Ectodermal cell (in vitro differentiated cells): ENCODE measurements at regions not wholly inside any gene's neighbourhood (a gene's known extent, or its start where the extent isn't known, plus 50 kb on each side); places are given as distances from the start of the nearest gene placed in this dataset.

Source experiments
- H3K27ac ChIP-seq: 2 replicates; pipeline ENCODE4 v1.7.0; 2013; ENCODE audit warnings: mild to moderate bottlenecking, low read depth, low read length; ENCODE audit not compliant: insufficient read depth, poor library complexity, severe bottlenecking
- H3K27me3 ChIP-seq: 2 replicates; pipeline ENCODE4 v1.7.0; 2013; ENCODE audit warnings: mild to moderate bottlenecking, low read length; ENCODE audit not compliant: insufficient read depth, control insufficient read depth, poor library complexity, severe bottlenecking
- H3K36me3 ChIP-seq: one replicate; pipeline ENCODE4 v1.7.0; 2013; ENCODE audit warnings: low read length; ENCODE audit not compliant: control insufficient read depth, insufficient read depth
- H3K4me1 ChIP-seq: one replicate; pipeline ENCODE4 v1.7.0; 2013; ENCODE audit warnings: low read length; ENCODE audit not compliant: control insufficient read depth, insufficient read depth
- H3K4me3 ChIP-seq: 2 replicates; pipeline ENCODE4 v1.7.0; 2013; ENCODE audit warnings: low read depth, low read length, control low read depth; ENCODE audit not compliant: insufficient read depth
- H3K9me3 ChIP-seq: 2 replicates; pipeline ENCODE4 v1.7.0; 2013; ENCODE audit warnings: mild to moderate bottlenecking, low read length, moderate library complexity; ENCODE audit not compliant: control insufficient read depth
- WGBS, 2 experiments: methylation state at CpG; one replicate each; pipeline ENCODE4 v1.1.7; 2013; ENCODE audit warnings: missing lambda C conversion rate in 2 of 2; 5-methylcytosine and 5-hydroxymethylcytosine counted together

DNA sequence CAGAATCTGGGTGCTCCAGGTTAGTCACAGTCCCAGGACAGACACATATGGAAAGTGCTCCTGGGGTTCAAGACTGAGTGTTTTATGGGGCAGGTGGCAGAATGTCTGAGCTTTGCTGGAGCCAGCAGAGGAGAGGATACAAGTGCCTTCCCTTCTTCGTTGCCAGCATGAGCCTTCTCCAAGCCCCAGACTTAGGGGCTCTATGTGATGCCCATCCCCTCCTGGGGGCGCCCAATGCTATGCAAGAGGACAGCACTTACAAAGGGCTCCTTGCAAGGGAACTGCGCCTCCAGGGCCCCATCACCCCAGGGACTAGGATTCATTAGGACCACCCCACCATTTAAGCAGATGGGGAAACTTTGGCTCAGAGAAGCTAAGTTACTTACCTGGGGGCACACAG lies 581.9 kb downstream of the BUD13 start:
- WGBS, 2 experiments = 92 to 94% methylated on average over 3 of the region's 3 CpGs
- Histone ChIP-seq H3K27me3 (no peaks in the 10 kb centered on the region), H3K4me3 (no peak overlapping the region), H3K9me3 (no peaks in the 10 kb centered on the region), H3K4me1 (peaks cover 47% of the 10 kb centered on the region), H3K36me3 (no peaks in the 10 kb centered on the region), H3K27ac (no peak overlapping the region)

DNA sequence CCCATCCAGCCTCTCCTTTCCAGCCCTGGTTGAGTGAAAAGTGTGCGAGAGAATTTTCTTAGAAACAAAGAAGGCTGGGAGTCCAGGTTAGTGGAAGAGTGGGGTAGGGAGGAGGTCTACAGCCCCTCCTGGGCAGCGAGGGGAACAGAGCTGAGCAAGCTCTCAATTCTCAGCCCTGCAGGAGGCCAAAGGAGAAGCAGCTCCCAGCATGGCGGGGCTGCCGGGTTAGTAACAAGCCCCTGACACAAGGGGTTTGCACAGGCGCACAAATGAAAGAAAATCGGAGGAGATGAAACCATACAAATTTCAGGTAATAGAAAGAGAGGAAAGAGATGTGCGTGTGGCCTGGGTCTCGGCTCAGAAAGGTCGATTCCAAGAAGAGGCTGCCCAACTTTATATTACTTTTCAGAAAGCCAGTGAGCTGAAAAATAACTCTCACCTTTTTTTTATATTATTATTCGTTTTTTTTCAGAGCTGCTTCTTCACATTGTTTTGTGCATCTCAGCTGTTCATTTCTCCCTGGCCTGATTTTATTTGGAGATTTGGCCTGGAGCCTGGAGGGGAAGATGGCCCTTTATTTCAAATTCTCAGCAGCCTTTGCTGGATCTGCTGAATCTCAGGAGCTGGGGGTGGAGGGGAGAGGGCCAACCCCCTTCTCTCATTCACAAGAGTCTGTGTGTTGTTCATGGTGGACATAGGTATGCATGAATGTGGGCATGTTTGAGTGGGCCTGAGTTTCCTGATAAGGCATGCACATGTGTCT lies 583.2 kb downstream of the BUD13 start:
- Histone ChIP-seq H3K36me3 (no peaks in the 10 kb centered on the region), H3K27me3 (no peaks in the 10 kb centered on the region), H3K27ac (no peak overlapping the region), H3K9me3 (no peaks in the 10 kb centered on the region), H3K4me1 (peaks cover 51% of the 10 kb centered on the region), H3K4me3 (no peak overlapping the region)
- WGBS, 2 experiments = 35 to 40% methylated on average over 9 to 10 of the region's 10 CpGs

DNA sequence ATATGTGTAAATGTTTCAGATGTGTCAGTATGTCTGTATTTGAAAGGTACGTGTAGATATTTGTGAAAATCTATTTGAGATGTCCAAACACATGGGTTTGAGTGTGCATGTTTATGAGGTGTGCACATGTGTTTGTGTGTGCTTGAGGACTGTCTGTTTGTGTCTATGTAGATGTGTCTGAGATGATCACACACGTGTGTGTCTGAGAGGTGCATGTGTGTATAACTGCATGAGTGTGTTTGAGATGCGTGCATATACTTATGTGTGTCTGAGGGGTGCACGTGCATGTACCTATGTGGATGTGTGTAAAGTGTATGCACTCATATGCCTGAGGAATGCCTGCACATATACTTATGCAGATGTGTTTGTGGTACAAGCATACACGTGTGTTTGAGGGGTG lies 584.4 kb downstream of the BUD13 start:
- peaks cover 43% of the 10 kb centered on the region for H3K4me1 ChIP-seq
- no peak overlapping the region for H3K4me3 ChIP-seq
- no peaks in the 10 kb centered on the region for H3K9me3 ChIP-seq
- H3K36me3 ChIP-seq = no peaks in the 10 kb centered on the region
- no peak overlapping the region for H3K27ac ChIP-seq
- 88 to 92% methylated on average over 5 of the region's 5 CpGs for WGBS, 2 experiments
- H3K27me3 ChIP-seq = no peaks in the 10 kb centered on the region

DNA sequence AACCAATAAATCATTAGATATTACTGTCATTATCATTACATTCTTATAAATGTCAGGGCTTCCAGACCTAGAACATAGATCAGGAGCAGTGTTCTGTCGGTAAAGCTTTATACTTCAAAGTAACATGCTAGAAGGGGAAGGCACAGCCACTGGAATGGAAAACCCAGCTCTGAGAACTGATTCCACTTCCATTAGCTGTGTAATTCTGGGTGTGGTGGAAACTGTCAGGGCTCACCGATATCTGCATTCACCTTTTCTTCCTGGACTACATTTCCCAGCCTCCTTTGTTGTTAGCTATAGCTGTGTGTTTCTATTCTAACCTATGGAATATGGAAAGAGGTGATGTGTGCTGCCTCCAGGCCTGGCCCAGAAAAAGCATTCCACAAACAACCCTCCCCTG lies 585.8 kb downstream of the BUD13 start:
- Histone ChIP-seq H3K4me3 (no peak overlapping the region), H3K9me3 (no peaks in the 10 kb centered on the region), H3K4me1 (peaks cover 36% of the 10 kb centered on the region), H3K27ac (no peak overlapping the region), H3K36me3 (no peaks in the 10 kb centered on the region), H3K27me3 (no peaks in the 10 kb centered on the region)
- 94 to 95% methylated on average over 1 to 2 of the region's 2 CpGs for WGBS, 2 experiments

- H3K4me1 ChIP-seq = peaks cover 31% of the 10 kb centered on the region
- no peak overlapping the region for H3K4me3 ChIP-seq
- H3K9me3 ChIP-seq = no peaks in the 10 kb centered on the region
- 93 to 94% methylated on average over 4 of the region's 4 CpGs for WGBS, 2 experiments
- no peaks in the 10 kb centered on the region for H3K27me3 ChIP-seq
- no peak overlapping the region for H3K27ac ChIP-seq
- no peaks in the 10 kb centered on the region for H3K36me3 ChIP-seq
Measured at GRCh38 chr11:116185551-116185950, 587.2 kb downstream of the BUD13 start.

DNA sequence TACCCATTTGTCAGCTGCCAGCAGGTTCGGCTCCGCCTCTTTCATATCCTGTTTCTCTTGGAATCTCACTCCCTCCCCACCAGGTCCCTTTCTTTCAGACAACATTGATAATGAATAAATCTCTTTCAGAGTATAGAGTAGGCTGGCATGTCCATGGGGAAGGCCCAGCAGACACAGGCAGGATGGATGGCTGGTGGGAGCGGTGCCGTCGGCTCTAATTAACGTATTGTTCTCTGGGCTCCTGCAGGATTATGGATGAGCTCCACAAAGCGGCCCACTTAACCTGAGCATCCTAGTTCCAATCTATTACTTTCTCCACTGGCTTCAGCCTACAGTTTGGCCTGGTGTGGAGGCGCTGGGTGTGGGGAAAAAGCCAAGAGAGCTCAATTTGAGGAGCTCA lies 588.0 kb downstream of the BUD13 start:
- H3K36me3 ChIP-seq = no peaks in the 10 kb centered on the region
- H3K9me3 ChIP-seq = no peaks in the 10 kb centered on the region
- no peak overlapping the region for H3K27ac ChIP-seq
- H3K27me3 ChIP-seq = no peaks in the 10 kb centered on the region
- WGBS, 2 experiments = 92 to 95% methylated on average over 8 of the region's 8 CpGs
- no peak overlapping the region for H3K4me3 ChIP-seq
- H3K4me1 ChIP-seq = peaks cover 28% of the 10 kb centered on the region

GRCh38 chr11:116182356-116182966 lies 590.3 kb downstream of the BUD13 start:
- peaks cover 22% of the 10 kb centered on the region for H3K4me1 ChIP-seq
- H3K4me3 ChIP-seq = no peak overlapping the region
- no peaks in the 10 kb centered on the region for H3K27me3 ChIP-seq
- H3K27ac ChIP-seq = no peak overlapping the region
- no peaks in the 10 kb centered on the region for H3K9me3 ChIP-seq
- WGBS, 2 experiments = 93 to 95% methylated on average over 7 of the region's 7 CpGs
- no peaks in the 10 kb centered on the region for H3K36me3 ChIP-seq

DNA sequence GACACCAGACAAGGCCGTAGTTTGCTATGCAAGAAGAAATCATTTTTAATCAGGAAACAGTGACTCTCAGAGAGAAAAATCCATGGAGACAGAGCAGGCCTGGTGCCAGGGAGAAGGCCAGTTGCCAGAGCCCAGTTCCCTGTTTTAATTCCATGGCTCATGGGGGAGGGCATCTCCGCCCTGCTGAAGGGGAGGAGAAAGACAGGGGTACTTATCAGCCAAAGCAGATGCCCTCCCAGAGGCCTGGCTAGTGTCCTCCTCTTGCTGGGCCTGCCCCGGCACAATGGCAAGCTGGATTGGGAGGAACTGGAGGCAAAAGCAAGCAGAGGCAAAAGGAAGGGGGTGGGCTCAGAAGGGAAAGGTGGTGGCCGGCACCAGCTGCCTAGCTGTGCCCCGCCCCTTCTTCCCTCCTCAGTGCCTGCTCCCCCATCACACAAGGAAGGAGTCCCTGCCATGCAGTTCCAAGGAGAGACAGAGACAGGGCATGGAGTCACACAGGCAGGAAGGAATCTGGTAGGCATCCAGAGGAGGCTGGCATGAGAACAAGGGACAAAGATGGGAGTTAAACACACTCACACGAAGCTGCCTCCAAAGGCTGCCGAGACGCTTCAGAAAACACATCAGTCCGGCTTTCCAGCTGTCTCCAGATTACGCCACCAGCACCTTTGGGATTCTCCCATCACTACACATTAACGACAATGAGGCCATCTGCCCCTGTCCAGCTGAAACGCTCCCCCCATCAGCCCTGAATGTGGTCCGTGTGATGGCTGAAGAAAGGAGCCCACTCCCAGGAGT lies 591.8 kb downstream of the BUD13 start:
- Histone ChIP-seq H3K27me3 (no peaks in the 10 kb centered on the region), H3K4me1 (peaks cover 24% of the 10 kb centered on the region), H3K27ac (no peak overlapping the region), H3K36me3 (no peaks in the 10 kb centered on the region), H3K4me3 (no peak overlapping the region), H3K9me3 (no peaks in the 10 kb centered on the region)
- WGBS, 2 experiments = 82 to 86% methylated on average over 13 of the region's 13 CpGs

- no peak overlapping the region for H3K27ac ChIP-seq
- H3K4me1 ChIP-seq = peaks cover 32% of the 10 kb centered on the region
- no peaks in the 10 kb centered on the region for H3K9me3 ChIP-seq
- no peaks in the 10 kb centered on the region for H3K27me3 ChIP-seq
- no peak overlapping the region for H3K4me3 ChIP-seq
- no peaks in the 10 kb centered on the region for H3K36me3 ChIP-seq
- WGBS, 2 experiments = 60 to 63% methylated on average over 3 of the region's 3 CpGs
Measured at GRCh38 chr11:116179401-116179800, 593.4 kb downstream of the BUD13 start.

- H3K27me3 ChIP-seq = no peaks in the 10 kb centered on the region
- peaks cover 47% of the 10 kb centered on the region for H3K4me1 ChIP-seq
Measured at GRCh38 chr11:116177521-116178210, 595.1 kb downstream of the BUD13 start.

More at GRCh38 chr11:116177521-116178210, 595.1 kb downstream of the BUD13 start:
- Histone ChIP-seq H3K4me3 (no peak overlapping the region), H3K9me3 (no peaks in the 10 kb centered on the region), H3K36me3 (no peaks in the 10 kb centered on the region), H3K27ac (no peak overlapping the region)
- 71 to 80% methylated on average over 4 of the region's 4 CpGs for WGBS, 2 experiments
